ENCODE measurements at regions not wholly inside any gene's neighbourhood (a gene's known extent, or its start where the extent isn't known, plus 50 kb on each side); places are given as distances from the start of the nearest gene placed in this dataset.

DNA sequence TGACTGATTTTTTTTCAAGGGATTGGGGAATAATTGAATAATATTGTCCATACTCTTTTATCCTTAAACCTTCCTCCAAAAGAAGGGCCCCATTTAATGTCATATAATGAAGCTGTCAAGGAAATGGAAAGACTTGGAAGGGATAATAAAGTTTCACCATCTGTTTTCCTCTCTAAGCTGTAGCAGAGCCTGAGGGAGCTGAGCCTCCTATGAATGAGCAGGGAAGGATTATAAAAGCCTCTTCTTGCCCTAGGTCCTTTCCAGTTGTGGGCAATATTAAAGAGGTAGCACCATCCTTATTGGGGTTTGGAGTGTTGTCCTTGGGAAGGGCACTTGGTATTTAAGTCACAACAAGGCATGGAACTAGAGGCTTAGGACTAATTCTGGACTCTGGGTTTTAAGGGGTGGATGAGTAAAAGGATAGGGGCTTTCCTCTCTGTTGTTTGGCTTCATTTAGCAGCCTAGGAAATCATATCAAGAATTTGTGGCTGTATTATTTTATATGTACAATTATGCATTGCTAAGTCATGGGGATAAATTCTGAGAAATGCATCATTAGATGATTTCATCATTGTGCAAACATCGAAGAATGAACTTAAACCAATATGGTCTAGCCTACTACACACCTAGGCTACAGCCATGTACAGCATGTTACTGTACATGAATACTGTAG lies 408.5 kb upstream of the DCN start:
- DNase-seq (ENCODE audit: low spot score) = no peak
- no peak overlapping the region for H3K27ac Mint-ChIP-seq (ENCODE audit: unreplicated experiment)
- H3K4me3 Mint-ChIP-seq (ENCODE audit: unreplicated experiment) = no peak overlapping the region
- H3K36me3 Mint-ChIP-seq (ENCODE audit: low read depth) = no peaks in the 10 kb centered on the region
- no peaks in the 10 kb centered on the region for H3K27me3 Mint-ChIP-seq (ENCODE audit: low read depth)
- TF ChIP-seq CTCF (IDR thresholded peaks at IDR 0.05) = no peak
- H3K4me1 Mint-ChIP-seq (ENCODE audit: low read depth) = no peaks in the 10 kb centered on the region
- H3K9me3 Mint-ChIP-seq (ENCODE audit: low read depth) = no peaks in the 10 kb centered on the region

- Mint-ChIP-seq H3K27ac (ENCODE audit: unreplicated experiment) (no peak overlapping the region), H3K36me3 (ENCODE audit: low read depth) (no peaks in the 10 kb centered on the region), H3K9me3 (ENCODE audit: low read depth) (no peaks in the 10 kb centered on the region), H3K4me1 (ENCODE audit: low read depth) (no peaks in the 10 kb centered on the region), H3K27me3 (ENCODE audit: low read depth) (no peaks in the 10 kb centered on the region), H3K4me3 (ENCODE audit: unreplicated experiment) (no peak overlapping the region)
- no peak for DNase-seq (ENCODE audit: low spot score)
- TF ChIP-seq CTCF (IDR thresholded peaks at IDR 0.05) = no peak
Measured at GRCh38 chr12:91588874-91589454, 406.3 kb upstream of the DCN start.

- no peaks in the 10 kb centered on the region for H3K9me3 Mint-ChIP-seq (ENCODE audit: low read depth)
- no peak overlapping the region for H3K4me3 Mint-ChIP-seq (ENCODE audit: unreplicated experiment)
- H3K36me3 Mint-ChIP-seq (ENCODE audit: low read depth) = no peaks in the 10 kb centered on the region
- no peak overlapping the region for H3K27ac Mint-ChIP-seq (ENCODE audit: unreplicated experiment)
- H3K27me3 Mint-ChIP-seq (ENCODE audit: low read depth) = no peaks in the 10 kb centered on the region
- no peak for DNase-seq (ENCODE audit: low spot score)
- TF ChIP-seq CTCF (IDR thresholded peaks at IDR 0.05) = no peak
- no peaks in the 10 kb centered on the region for H3K4me1 Mint-ChIP-seq (ENCODE audit: low read depth)
Measured at GRCh38 chr12:91586015-91586414, 403.4 kb upstream of the DCN start.

DNA sequence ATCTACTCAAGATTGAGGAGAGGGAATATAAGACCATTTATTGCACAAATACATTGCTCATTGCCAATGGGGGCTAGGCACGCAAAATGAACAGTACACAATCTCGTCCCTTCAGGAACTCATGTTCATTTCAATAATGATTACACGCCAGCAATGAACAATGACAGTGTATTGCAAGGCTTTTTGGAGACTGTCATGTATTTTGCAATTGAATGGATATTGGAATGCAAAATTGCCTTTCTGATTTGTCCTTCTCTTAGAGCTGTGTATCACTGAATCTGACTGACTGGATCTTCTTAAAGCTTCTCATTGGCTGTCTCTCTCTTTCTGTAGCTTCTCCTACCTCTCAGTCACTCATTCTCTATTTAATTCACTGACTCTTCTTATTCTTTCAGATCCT lies 400.2 kb upstream of the DCN start:
- DNase-seq (ENCODE audit: low spot score) = no peak
- TF ChIP-seq CTCF (IDR thresholded peaks at IDR 0.05) = no peak
- no peaks in the 10 kb centered on the region for H3K9me3 Mint-ChIP-seq (ENCODE audit: low read depth)
- H3K27ac Mint-ChIP-seq (ENCODE audit: unreplicated experiment) = no peak overlapping the region
- no peak overlapping the region for H3K4me3 Mint-ChIP-seq (ENCODE audit: unreplicated experiment)
- no peaks in the 10 kb centered on the region for H3K27me3 Mint-ChIP-seq (ENCODE audit: low read depth)
- peaks cover 5% of the 10 kb centered on the region for H3K4me1 Mint-ChIP-seq (ENCODE audit: low read depth)
- H3K36me3 Mint-ChIP-seq (ENCODE audit: low read depth) = no peaks in the 10 kb centered on the region

GRCh38 chr12:91579516-91580263 lies 397.1 kb upstream of the DCN start:
- H3K27ac Mint-ChIP-seq (ENCODE audit: unreplicated experiment) = no peak overlapping the region

More at GRCh38 chr12:91579516-91580263, 397.1 kb upstream of the DCN start:
- Mint-ChIP-seq H3K9me3 (ENCODE audit: low read depth) (no peaks in the 10 kb centered on the region), H3K27me3 (ENCODE audit: low read depth) (no peaks in the 10 kb centered on the region), H3K4me1 (ENCODE audit: low read depth) (peaks cover 8% of the 10 kb centered on the region), H3K4me3 (ENCODE audit: unreplicated experiment) (no peak overlapping the region), H3K36me3 (ENCODE audit: low read depth) (no peaks in the 10 kb centered on the region)
- TF ChIP-seq CTCF (IDR thresholded peaks at IDR 0.05) = no peak
- no peak for DNase-seq (ENCODE audit: low spot score)
